Endothelial cell of umbilical vein (primary cell): ENCODE measurements at regions not wholly inside any gene's neighbourhood (a gene's known extent, or its start where the extent isn't known, plus 50 kb on each side); places are given as distances from the start of the nearest gene placed in this dataset.

Source experiments
- BruUV-seq: library from RNA; stranded (reverse); fragments of 400-500 nt; replicated peaks from 2 replicates; lab custom pipeline; 2021; lab: Mats Ljungman, UMichigan
- CTCF ChIA-PET: fragments of 300-600, 350-600 bp; sonication (Branson Sonifier 250); formaldehyde crosslinking; loops from one replicate; lab custom pipeline; 2021; ENCODE audit warnings: antibody characterized with exemption, inconsistent platforms; lab: Charles Lee
- POLR2A ChIA-PET: fragments of 300-600, 350-600 bp; sonication (Branson Sonifier 250); formaldehyde crosslinking; loops from one replicate; lab custom pipeline; 2021; ENCODE audit warnings: antibody characterized with exemption, inconsistent platforms; lab: Charles Lee
- DNase-seq: peaks from one replicate; pipeline ENCODE4 v3.0.0-alpha.2; 2011; ENCODE audit warnings: low read depth, low spot score
- FAIRE-seq: peaks from 2 replicates; lab custom pipeline; 2011; peaks lifted over from hg19 to GRCh38; lab: Jason Lieb, UNC
- H2AFZ ChIP-seq: 2 replicates; pipeline ENCODE4 v1.6.0; 2012; ENCODE audit warnings: low read depth, low read length, control low read depth, inconsistent platforms
- H3K27ac ChIP-seq: 2 replicates; pipeline ENCODE4 v1.5.1; 2011; ENCODE audit warnings: low read depth, mild to moderate bottlenecking, control low read depth, low read length, moderate library complexity; ENCODE audit not compliant: insufficient read depth
- H3K27me3 ChIP-seq, 2 experiments: 2 replicates each; pipeline versions ENCODE4 v1.6.0 to v1.6.1; 2011; ENCODE audit warnings: low read length in 2 of 2, mixed read lengths in 1 of 2; ENCODE audit not compliant: control insufficient read depth in 2 of 2, insufficient read depth in 2 of 2
- H3K36me3 ChIP-seq, 2 experiments: 2 replicates in 1 of 2; 3 replicates in 1 of 2; pipeline ENCODE4 v1.5.1; 2011; ENCODE audit warnings: low read length in 2 of 2, mild to moderate bottlenecking in 1 of 2, moderate library complexity in 1 of 2; ENCODE audit not compliant: control insufficient read depth in 2 of 2, insufficient read depth in 2 of 2; ENCODE audit errors: extremely low read depth in 1 of 2
- H3K4me1 ChIP-seq: 3 replicates; pipeline ENCODE4 v1.5.1; 2011; ENCODE audit warnings: mild to moderate bottlenecking, low read length; ENCODE audit not compliant: control insufficient read depth, insufficient read depth; ENCODE audit errors: extremely low read depth
- H3K4me2 ChIP-seq: 2 replicates; pipeline ENCODE4 v1.6.1; 2011; ENCODE audit warnings: low read length, control low read depth, mixed read lengths; ENCODE audit not compliant: insufficient read depth
- H3K4me3 ChIP-seq, 3 experiments: fragments of 200-600 bp in 1 of 3; sonication (generic), shearing (Covaris generic) in 1 of 3; replicated peaks in 1 of 3; 2 replicates each; pipeline ENCODE4 v1.5.1; 2011 to 2016; ENCODE audit warnings: control low read depth in 3 of 3, low read length in 3 of 3, mild to moderate bottlenecking in 2 of 3, inconsistent platforms in 1 of 3, low read depth in 1 of 3, moderate library complexity in 1 of 3; ENCODE audit not compliant: insufficient read depth in 1 of 3
- H3K79me2 ChIP-seq: 2 replicates; pipeline ENCODE4 v1.6.0; 2012; ENCODE audit warnings: low read length, inconsistent platforms; ENCODE audit not compliant: control insufficient read depth, insufficient read depth
- H3K9ac ChIP-seq: replicated peaks from 2 replicates; pipeline ENCODE3; 2011; ENCODE audit warnings: low read length, control low read depth; ENCODE audit not compliant: insufficient read depth; ENCODE audit errors: extremely low read depth
- H3K9me1 ChIP-seq: replicated peaks from 3 replicates; pipeline ENCODE4 v1.6.0; 2011; ENCODE audit warnings: mild to moderate bottlenecking, low read length; ENCODE audit not compliant: control insufficient read depth, insufficient read depth; ENCODE audit errors: extremely low read depth
- H3K9me3 ChIP-seq: replicated peaks from 2 replicates; pipeline ENCODE4 v1.5.1; 2012; ENCODE audit warnings: low read length, inconsistent platforms; ENCODE audit not compliant: control insufficient read depth, insufficient read depth
- H4K20me1 ChIP-seq: replicated peaks from 2 replicates; pipeline ENCODE3; 2011; ENCODE audit warnings: mild to moderate bottlenecking, low read length; ENCODE audit not compliant: control insufficient read depth, insufficient read depth; ENCODE audit errors: extremely low read depth
- EZH2 ChIP-seq: IDR thresholded peaks from 2 replicates; pipeline ENCODE4 v1.6.1; 2012; ENCODE audit warnings: borderline replicate concordance, low read depth, mild to moderate bottlenecking, moderate library complexity, low read length, inconsistent platforms; ENCODE audit not compliant: severe bottlenecking
- FOS ChIP-seq: IDR thresholded peaks from 2 replicates; pipeline ENCODE4 v1.6.1; 2011; ENCODE audit warnings: mild to moderate bottlenecking, low read length, moderate library complexity, borderline replicate concordance; ENCODE audit not compliant: insufficient read depth
- GATA2 ChIP-seq: IDR thresholded peaks from 2 replicates; pipeline ENCODE4 v1.7.0; 2011; ENCODE audit warnings: low read depth, mild to moderate bottlenecking, moderate library complexity, mixed read lengths, low read length; ENCODE audit not compliant: insufficient read length, insufficient read depth
- JUN ChIP-seq: IDR thresholded peaks from 2 replicates; pipeline ENCODE4 v1.6.1; 2011; ENCODE audit warnings: borderline replicate concordance, low read depth; ENCODE audit not compliant: insufficient read length, insufficient read depth
- MYC ChIP-seq: IDR thresholded peaks from one replicate; pipeline ENCODE4 v1.6.1; 2011; ENCODE audit warnings: mild to moderate bottlenecking, low read depth, low read length
- POLR2A ChIP-seq: IDR thresholded peaks from 2 replicates; pipeline ENCODE4 v1.6.1; 2012; ENCODE audit warnings: low read depth, mild to moderate bottlenecking, control low read depth, low read length
- POLR2AphosphoS5 ChIP-seq: IDR thresholded peaks from 2 replicates; pipeline ENCODE4 v1.6.1; 2012; ENCODE audit warnings: low read depth, mild to moderate bottlenecking, control low read depth, low read length, moderate library complexity; ENCODE audit not compliant: insufficient read depth
- dilution Hi-C: fragments of 300-500 bp; cut with MboI; formaldehyde crosslinking; loops from one replicate; pipeline ENCODE4 v1.15.0; 2019; ENCODE audit warnings: low sequenced_read_pairs; ENCODE audit not compliant: extremely low pct_ligation_motif_present
- intact Hi-C: fragments of 100-400 bp; cut with micrococcal nuclease; formaldehyde crosslinking; loops from one replicate; pipeline ENCODE4 v1.10.0; 2022
- TF ChIP-seq, protein P1 (sequence below): IDR thresholded peaks from 2 replicates; pipeline ENCODE4 v1.6.1; 2011; ENCODE audit not compliant: insufficient read depth, insufficient read length
- TF ChIP-seq, protein P2 (sequence below), 2 donors: IDR thresholded peaks; 1 replicate in 1 of 2; 2 replicates in 1 of 2; pipeline ENCODE4 v1.5.1; 2011; ENCODE audit warnings: low read length in 2 of 2, mild to moderate bottlenecking in 2 of 2, moderate library complexity in 2 of 2, control low read depth in 1 of 2, inconsistent platforms in 1 of 2, low read depth in 1 of 2; ENCODE audit not compliant: insufficient read depth in 1 of 2; ENCODE audit errors: extremely low read depth in 1 of 2

DNA sequence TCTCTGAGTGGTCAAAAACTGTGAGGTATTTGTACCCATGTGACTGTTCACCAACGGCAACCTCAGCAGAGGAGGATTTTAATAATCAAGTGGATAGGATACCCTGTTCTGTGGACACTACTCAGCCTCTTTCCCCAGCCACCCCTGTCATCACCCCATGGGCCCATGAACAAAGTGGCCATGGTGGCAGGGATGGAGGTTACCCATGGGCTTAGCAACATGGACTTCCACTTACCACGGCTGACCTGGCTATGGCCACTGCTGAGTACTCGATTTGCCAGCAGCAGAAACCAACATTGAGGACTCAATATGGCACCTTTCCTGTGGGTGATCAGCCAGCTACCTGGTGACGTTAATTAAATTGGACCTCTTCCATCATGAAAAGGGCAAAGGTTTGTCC lies 1782.7 kb downstream of the PLA2G4A start:
- POLR2A ChIA-PET = no interaction called here
- CTCF ChIA-PET = no interaction called here
- Histone ChIP-seq H3K4me2 (no peak overlapping the region), H3K36me3 (no peaks in the 10 kb centered on the region), H3K79me2 (no peaks in the 10 kb centered on the region), H3K4me3 (no peak overlapping the region), H3K27me3 (no peaks in the 10 kb centered on the region), H2AFZ (no peak overlapping the region), H3K27ac (no peak overlapping the region), H4K20me1 (no peaks in the 10 kb centered on the region), H3K9me3 (no peaks in the 10 kb centered on the region), H3K9me1 (no peaks in the 10 kb centered on the region), H3K4me1 (no peaks in the 10 kb centered on the region), H3K9ac (no peak overlapping the region)
- intact Hi-C loops = no loop called here
- dilution Hi-C loops = no loop called here
- no TSS peak for BruUV-seq
- no peak for FAIRE-seq
- DNase-seq = no peak
- TF ChIP-seq JUN = no peak
- no peak for TF ChIP-seq FOS
- TF ChIP-seq, protein P1, sequence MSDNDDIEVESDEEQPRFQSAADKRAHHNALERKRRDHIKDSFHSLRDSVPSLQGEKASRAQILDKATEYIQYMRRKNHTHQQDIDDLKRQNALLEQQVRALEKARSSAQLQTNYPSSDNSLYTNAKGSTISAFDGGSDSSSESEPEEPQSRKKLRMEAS = no peak
- no peak for TF ChIP-seq EZH2
- TF ChIP-seq MYC = no peak
- TF ChIP-seq POLR2AphosphoS5 = no peak
- TF ChIP-seq, protein P2, sequence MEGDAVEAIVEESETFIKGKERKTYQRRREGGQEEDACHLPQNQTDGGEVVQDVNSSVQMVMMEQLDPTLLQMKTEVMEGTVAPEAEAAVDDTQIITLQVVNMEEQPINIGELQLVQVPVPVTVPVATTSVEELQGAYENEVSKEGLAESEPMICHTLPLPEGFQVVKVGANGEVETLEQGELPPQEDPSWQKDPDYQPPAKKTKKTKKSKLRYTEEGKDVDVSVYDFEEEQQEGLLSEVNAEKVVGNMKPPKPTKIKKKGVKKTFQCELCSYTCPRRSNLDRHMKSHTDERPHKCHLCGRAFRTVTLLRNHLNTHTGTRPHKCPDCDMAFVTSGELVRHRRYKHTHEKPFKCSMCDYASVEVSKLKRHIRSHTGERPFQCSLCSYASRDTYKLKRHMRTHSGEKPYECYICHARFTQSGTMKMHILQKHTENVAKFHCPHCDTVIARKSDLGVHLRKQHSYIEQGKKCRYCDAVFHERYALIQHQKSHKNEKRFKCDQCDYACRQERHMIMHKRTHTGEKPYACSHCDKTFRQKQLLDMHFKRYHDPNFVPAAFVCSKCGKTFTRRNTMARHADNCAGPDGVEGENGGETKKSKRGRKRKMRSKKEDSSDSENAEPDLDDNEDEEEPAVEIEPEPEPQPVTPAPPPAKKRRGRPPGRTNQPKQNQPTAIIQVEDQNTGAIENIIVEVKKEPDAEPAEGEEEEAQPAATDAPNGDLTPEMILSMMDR (IDR thresholded peaks at IDR 0.05; ENCODE audit: extremely low read depth in 1 of 2, insufficient read depth in 1 of 2, low read depth in 1 of 2, low read length in 2 of 2) = no peak
- no peak for TF ChIP-seq POLR2A
- TF ChIP-seq GATA2 = no peak
